Dermis blood vessel endothelial cell (primary cell): ENCODE measurements at regions not wholly inside any gene's neighbourhood (a gene's known extent, or its start where the extent isn't known, plus 50 kb on each side); places are given as distances from the start of the nearest gene placed in this dataset.
A peak's percentile ranks its signal among the peaks of the same experiment; 100 is the strongest.
"Not testable (repeated sequence)": the region's sequence is repeated elsewhere in the genome, so short reads cannot be mapped to it uniquely, and the experiment has no call there.

Source experiments
- DNase-seq: peaks from one replicate; pipeline ENCODE4 v3.0.0; 2010

GRCh38 chr13:80979035-80979641 is 638.2 kb upstream of the SPRY2 start:
- peak; percentile 88 for DNase-seq

DNA sequence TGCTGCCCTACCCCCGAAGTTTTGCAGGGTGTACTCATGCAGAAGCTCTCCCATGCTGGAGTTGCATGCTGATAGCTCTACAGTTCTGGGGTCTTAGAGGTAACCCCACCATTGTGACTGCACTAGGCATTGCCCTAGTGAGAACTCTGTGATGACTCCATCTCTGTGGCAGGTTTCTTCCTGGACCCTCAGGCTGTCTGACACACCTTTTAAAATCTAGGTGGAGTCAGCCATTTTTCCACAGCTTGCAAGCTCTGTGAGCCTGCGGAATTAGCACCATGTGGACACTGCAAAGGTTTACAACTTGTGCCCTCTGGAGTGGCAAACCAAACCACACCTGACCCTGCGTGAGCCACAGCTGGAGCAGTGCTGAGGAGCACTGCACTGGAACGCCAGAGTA is 636.2 kb upstream of the SPRY2 start:
- DNase-seq: no peak

- no peak for DNase-seq
These were observed 635.0 kb upstream of the SPRY2 start for GRCh38 chr13:80975903-80976302.

DNA sequence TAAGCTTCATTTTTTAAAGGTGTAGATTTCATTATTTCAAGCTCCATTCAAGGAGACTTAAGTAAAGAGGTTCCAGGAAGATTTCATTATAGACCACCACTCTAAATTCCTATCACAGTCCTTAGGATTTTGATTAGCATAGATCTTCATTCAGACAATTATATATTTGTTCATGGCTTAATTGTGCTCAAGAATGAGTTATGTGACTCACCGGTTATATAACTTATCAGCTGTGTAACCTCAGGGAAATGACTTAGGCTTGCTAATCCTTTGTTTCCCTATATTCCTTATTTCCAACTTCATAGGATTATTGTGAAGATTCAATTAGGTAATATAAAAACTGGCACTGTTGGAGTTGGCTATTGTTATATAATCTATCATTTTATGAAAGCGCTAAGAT is 632.8 kb upstream of the SPRY2 start:
- peak; percentile 68 for DNase-seq

DNA sequence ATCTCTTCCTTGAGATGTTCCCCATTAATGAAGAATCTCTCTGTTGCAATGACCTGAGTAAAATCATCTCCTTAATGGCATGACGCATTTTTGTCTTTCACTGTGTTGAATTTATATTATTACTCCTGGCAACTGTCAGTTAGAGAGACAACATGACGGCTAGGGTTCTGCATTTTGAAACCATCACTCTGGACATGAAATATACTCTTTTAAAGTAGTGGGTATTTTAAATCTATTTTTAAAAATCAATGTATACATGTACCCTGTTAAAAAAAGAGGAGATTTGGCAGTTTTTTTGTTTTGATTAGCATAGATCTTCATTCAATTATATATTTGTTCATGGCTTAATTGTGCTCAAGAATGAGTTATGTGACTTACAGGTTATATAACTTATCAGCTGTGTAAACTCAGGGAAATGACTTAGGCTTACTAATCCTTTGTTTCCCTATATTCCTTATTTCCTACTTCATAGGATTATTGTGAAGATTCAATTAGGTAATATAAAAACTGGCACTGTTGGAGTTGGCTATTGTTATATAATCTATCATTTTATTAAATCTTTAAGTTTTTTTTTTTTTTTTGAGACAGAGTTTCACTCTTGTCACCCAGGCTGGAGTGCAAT is 632.0 kb upstream of the SPRY2 start:
- DNase-seq: peak; percentile 62

DNA sequence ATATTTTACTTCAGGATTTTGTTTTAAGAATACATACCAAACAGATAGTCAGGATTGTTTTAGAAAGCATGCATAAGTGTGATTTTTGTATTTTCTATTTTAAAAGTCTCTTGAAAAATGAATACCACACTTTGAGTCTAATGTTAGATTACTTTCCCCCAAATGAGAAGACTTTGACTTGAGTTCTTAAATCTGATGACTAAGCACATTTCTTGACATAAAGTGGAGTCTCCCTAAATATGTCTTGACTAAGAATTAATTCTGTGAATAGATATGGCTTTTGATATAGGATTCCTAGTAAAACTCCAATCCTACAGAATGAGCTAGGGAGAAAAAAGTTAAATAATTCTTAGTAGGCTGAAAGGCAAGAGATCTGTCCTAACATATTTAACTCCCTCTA is 624.2 kb upstream of the SPRY2 start:
- no peak for DNase-seq

- DNase-seq: peak; percentile 39
These were observed 621.9 kb upstream of the SPRY2 start for GRCh38 chr13:80962855-80963254.

DNA sequence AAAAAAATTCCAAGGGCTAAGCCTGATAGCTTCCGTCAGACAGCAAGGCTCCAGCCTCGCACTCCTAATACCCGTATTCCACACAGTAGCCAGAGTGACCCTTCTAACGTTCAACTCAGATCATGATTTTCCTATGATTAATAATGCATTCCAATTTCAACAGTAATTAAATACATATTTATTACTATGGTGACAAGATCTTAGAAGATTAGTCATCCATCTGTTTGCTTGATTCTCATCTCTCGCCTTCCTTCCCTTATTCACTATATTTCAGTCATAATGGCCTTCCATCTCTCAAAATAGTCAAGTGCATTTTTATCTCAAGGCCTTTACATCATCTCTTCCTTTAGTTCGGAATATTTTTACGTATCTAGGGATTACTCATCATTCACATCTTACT is 621.2 kb upstream of the SPRY2 start:
- peak; percentile 76 for DNase-seq

DNA sequence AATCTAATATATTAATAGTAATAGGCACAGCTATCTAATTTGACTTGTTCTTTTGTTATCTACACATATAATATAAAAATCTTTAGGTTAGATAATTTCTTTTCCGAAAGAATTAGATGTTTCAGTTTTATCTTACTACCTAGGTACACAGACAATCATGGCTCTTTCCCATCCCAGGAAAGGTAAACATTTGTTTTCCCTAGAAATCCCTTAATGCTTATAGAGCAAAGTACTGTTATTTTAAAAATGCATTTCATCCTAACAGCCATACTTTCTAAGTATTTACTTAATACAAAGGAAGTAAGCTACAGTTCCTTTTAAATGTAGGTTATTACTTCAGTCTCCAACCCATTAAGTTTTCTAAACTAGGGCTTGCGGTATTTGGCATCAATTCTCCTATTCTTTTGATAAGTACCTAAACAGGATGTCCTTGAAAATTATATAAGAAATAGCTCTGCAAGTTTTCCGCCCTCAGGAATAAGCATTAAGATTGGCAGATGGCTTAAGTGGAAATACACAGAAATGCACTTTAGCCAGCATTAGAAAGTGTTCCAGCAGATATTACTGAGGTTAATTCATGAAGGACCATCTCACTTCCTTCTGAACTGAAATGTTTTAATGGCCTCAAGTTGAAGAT is 616.2 kb upstream of the SPRY2 start:
- DNase-seq: peak; percentile 74

GRCh38 chr13:80955501-80955900 is 614.6 kb upstream of the SPRY2 start:
- DNase-seq: peak; percentile 81

GRCh38 chr13:80952158-80952557 is 611.2 kb upstream of the SPRY2 start:
- DNase-seq: no peak

DNA sequence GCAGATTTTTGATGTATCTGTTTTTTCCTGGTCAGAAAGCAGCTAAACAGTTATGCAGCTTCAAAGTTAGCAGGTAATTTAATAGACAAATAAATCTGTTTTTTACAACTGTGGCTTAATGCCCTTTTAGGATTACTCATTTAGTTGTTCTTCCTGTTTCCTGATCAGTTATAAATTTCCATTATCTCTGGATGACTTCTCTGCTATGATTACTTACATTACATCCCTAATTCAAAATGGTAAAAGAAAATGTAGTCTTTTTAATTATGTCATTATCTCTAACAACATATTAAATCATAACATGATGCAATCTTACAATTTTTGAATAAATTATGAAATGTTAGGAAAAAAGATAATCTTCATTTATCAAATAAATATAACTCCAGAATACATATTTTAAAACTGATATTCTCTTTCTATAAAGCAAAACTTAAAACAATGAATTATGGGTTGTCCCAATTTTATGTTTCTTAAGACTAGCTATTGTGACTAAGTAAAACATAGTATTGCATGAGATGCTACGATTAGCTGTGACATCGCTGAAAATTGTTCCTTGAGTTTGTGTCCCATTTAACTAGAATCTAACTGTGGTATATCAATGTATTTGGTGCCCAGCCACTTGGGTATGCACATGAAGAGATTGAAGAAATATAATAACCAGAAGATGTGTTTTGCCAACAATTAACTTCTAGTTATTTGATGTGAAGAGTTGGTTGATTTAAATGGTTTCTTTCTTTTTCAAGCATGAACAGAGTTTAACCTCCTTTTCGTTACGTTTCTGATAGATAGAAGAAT is 605.3 kb upstream of the SPRY2 start:
- peak; percentile 15 for DNase-seq

- peak; percentile 66 for DNase-seq
These were observed 604.4 kb upstream of the SPRY2 start for GRCh38 chr13:80945328-80945727.

- no peak for DNase-seq
These were observed 598.7 kb upstream of the SPRY2 start for GRCh38 chr13:80939581-80939980.

DNA sequence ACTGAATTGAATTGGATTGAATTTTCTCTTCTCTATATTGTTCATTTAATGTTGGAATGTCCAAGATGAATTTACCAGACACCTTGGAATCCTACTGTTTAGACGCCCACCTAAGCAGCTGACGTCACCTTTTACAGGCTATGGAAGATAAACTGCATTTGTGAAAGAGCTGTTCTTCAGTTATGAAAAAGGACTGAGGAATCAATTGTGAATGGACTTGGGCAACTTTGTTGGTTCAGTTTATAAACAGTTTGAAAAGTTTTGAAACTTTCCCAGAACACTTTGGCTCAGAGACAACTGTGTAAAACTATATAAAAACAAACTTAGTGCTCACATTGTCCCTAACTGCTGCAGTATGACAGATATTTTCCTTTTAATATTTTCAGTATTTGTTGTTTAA is 590.8 kb upstream of the SPRY2 start:
- DNase-seq: no peak

DNA sequence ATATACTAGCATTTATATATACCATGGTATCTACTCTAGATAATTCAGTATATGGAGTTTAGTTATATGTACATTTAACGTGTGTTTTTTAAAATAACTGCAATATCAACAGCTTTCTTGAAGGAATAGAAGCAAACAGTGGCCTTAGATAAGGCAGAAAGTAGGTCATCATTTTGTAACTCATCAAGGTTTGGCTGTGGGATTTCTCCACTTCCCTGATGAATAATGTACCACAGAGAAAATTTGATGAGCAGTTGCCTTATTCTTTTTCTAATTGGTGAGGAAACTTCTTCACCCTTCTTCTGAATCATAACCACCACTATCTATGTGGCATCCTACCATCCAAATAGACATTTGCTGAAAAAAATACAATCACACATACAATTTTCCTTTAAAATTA is 590.2 kb upstream of the SPRY2 start:
- no peak for DNase-seq

DNA sequence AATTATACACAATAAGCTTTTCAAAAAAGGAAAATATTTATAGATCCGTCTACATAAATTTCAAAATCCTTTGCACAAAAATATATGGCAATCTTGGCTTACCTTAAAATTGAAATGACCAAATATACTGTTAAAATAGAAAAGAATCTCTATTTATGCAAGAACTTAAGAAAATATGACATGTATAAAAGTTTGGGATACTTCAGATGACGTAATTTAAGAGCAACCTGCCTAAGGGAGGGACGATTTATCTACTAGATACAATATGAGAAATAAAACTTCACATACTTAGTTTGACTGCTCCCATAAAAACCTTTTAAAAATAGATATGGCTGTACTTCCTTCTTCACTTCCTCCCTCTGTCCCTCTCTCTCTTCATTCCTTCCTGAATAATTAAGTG is 587.3 kb upstream of the SPRY2 start:
- DNase-seq: no peak

DNA sequence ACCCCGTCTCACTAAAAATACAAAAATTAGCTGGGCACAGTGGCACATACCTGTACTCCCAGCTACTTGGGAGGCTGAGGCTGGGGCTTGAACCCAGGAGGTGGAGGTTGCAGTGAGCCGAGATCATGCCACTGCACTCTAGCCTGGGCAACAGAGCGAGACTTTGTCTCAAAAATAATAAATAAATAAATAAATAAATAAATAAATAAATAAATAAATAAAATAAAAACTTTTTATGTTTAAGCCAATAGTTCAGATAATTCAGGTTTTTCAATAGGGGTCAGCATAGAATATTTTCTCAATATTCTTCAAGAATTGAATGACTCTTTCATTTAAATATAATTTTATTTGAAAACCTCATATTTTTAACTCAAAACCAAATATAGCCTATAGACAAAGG is 585.1 kb upstream of the SPRY2 start:
- DNase-seq: not testable (repeated sequence)

- peak; percentile 88 for DNase-seq
These were observed 583.7 kb upstream of the SPRY2 start for GRCh38 chr13:80924596-80924995.

DNA sequence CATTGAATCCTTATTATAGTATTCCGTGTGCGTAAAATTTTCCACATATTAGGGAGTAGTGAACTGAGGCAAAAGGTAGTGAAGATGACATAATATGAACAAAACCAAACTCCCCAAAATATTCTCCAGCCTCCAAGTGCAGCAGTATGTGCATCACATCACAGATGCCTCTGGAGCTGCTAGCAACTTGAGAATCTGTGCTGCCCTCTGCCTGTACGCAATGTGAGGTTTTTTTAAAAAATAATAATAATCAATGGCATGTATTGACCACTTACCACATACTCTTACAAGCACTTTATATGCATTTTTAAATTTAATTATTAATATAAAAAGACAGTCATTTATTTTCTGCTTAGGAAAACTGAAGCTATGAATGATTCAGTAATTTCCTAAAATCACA is 583.0 kb upstream of the SPRY2 start:
- DNase-seq: peak; percentile 44

DNA sequence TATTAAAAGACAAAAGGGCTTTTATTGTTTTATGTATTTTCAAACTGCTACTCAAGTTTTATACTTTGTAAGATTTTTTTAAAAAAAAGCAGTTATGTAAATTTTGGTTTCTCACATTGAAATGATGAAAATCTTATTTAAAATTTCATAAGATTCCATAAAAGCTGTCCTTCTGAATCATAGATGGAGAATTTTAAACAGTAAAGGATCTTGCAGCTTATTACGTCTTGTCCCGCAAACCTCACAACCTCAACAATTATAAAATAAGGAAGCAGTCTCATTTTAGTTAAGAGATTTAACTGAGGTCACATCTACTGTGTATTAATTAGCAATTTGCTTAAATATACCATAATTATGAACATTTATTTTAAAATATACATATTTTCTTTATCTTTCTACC is 581.0 kb upstream of the SPRY2 start:
- DNase-seq: no peak

DNA sequence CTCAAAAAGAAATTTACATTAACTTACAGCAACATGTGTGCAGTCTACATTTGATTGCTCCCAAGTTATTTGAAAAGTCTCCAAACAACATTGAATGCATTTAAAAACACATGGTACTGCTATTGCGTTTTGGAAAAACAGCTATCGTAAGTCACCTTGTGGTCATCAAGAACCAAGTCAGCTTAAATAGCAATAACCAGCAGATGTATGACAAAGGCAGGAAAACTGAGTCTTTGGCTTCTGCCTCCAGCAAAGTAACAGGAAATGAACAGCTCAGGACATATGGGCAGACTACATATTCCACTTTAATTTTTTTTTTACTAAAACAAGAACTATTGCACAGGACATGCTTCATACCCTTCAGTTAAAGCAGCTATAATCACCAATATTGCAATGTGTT is 580.6 kb upstream of the SPRY2 start:
- peak; percentile 89 for DNase-seq

DNA sequence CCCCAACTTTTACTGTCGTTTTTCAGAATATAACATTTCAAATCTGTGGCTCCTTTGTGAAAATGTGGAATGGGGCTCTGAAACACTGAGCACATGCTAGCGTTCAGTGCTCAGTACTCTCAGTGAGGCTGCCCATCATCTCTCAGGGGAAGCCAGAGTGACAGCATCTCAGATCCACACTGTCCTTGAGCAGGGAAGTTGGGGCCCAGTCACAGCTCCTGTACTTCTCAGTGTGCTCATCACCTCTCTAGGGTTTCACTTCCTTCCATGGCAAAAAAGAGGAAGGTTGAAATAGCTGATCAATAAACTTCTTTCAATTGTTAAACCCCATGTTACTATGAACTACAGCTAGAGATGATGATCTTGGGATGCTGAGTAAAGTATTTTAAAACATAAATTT is 565.9 kb upstream of the SPRY2 start:
- no peak for DNase-seq

DNA sequence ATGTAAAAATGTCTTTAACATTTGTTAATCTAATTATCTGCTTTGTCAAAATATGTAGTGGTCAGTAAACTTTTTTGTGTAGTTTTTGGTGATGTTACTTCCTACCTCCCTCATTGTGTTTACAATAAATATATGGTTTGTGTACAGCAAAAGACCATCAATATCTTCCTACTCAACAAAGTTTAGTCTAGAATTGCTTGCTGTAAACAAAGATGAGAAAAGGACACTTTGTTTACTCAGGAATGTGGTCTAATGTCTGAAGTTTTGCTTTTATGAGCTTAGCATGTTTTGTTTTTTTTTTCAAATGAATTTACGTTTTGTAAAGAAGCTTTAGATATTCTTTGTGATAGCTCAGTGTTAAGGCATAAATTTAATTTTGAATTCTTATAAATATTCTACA is 563.5 kb upstream of the SPRY2 start:
- DNase-seq: no peak
